ENCODE measurements at regions not wholly inside any gene's neighbourhood (a gene's known extent, or its start where the extent isn't known, plus 50 kb on each side); places are given as distances from the start of the nearest gene placed in this dataset.

DNA sequence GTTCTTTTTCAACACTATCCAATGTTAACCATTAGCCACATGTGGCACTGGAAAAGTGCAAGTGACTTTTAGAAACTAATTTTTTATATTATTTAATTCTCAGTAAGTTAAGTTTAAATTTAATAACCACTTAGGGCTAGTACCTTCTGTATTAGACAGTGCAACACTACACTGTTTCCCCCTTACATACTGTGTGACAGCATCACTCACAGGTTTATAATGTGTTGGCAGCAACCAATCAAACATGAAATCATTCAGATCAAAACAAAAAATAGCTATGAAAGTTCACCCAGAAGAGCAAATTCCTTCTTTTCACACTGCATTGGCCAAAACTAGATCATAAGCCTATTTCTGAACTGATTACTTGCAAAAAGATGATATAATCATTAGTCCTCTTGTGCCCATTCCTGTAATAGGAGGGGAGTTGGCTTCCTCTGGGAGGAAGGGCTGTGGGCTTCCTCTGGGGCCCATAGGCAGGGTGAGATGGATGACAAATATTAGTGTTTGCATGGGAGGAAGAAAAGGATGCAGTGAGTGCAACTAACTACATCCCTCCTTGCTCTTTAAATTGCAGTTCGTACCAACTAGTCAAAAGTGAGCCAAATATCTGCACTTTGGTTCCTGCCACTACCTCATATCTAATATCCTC, 708.1 kb upstream of the RGMB start:
- no peaks in the 10 kb centered on the region for H3K4me1 ChIP-seq (ENCODE audit: control insufficient read depth, insufficient read depth, low read length)
- H3K9ac ChIP-seq (ENCODE audit: low read depth, low read length), result no peak overlapping the region
- no peak overlapping the region for H3K27ac ChIP-seq (ENCODE audit: low read depth, low read length)
- no peaks in the 10 kb centered on the region for H3K27me3 ChIP-seq (ENCODE audit: control insufficient read depth, insufficient read depth, low read length)
- no peak overlapping the region for H3K4me3 ChIP-seq (ENCODE audit: low read depth, low read length)
- no peaks in the 10 kb centered on the region for H3K9me3 ChIP-seq (ENCODE audit: control insufficient read depth, insufficient read depth, low read length)
- H3K36me3 ChIP-seq (ENCODE audit: control insufficient read depth, insufficient read depth, low read length), result no peaks in the 10 kb centered on the region

GRCh38 chr5:98066910-98067309, 706.6 kb upstream of the RGMB start:
- Histone ChIP-seq H3K4me1 (ENCODE audit: control insufficient read depth, insufficient read depth, low read length) (no peaks in the 10 kb centered on the region), H3K4me3 (ENCODE audit: low read depth, low read length) (no peak overlapping the region), H3K9me3 (ENCODE audit: control insufficient read depth, insufficient read depth, low read length) (no peaks in the 10 kb centered on the region), H3K27ac (ENCODE audit: low read depth, low read length) (no peak overlapping the region), H3K9ac (ENCODE audit: low read depth, low read length) (no peak overlapping the region), H3K36me3 (ENCODE audit: control insufficient read depth, insufficient read depth, low read length) (no peaks in the 10 kb centered on the region), H3K27me3 (ENCODE audit: control insufficient read depth, insufficient read depth, low read length) (no peaks in the 10 kb centered on the region)

- Histone ChIP-seq H3K36me3 (ENCODE audit: control insufficient read depth, insufficient read depth, low read length) (no peaks in the 10 kb centered on the region), H3K27me3 (ENCODE audit: control insufficient read depth, insufficient read depth, low read length) (no peaks in the 10 kb centered on the region), H3K4me3 (ENCODE audit: low read depth, low read length) (no peak overlapping the region), H3K9ac (ENCODE audit: low read depth, low read length) (no peak overlapping the region), H3K27ac (ENCODE audit: low read depth, low read length) (no peak overlapping the region), H3K9me3 (ENCODE audit: control insufficient read depth, insufficient read depth, low read length) (no peaks in the 10 kb centered on the region), H3K4me1 (ENCODE audit: control insufficient read depth, insufficient read depth, low read length) (0 out of 2 replicates have a peak, but pooled peaks cover under 1% of the 10 kb centered on the region)
These were observed 703.5 kb upstream of the RGMB start for GRCh38 chr5:98069876-98070512.

DNA sequence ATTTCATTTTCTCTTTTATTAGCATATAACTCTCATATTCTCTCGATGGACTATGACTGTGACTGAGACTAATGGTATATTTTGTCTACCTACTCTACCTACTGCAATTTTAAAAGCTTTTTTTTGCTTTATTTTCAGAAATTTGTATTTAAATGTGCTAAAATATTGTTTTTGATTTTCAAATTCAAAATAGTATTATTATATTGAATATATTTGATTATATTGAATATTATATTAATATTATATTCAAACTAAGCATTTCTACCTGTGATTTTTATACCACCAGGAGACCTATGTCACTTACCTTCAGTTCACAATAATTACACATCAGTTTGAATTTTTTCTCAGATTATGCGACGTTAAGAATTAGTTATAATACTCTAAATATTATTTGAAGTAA, 700.5 kb upstream of the RGMB start:
- H3K4me1 ChIP-seq (ENCODE audit: control insufficient read depth, insufficient read depth, low read length), result 0 out of 2 replicates have a peak, but pooled peaks cover 6% of the 10 kb centered on the region
- no peak overlapping the region for H3K27ac ChIP-seq (ENCODE audit: low read depth, low read length)
- H3K9me3 ChIP-seq (ENCODE audit: control insufficient read depth, insufficient read depth, low read length), result no peaks in the 10 kb centered on the region
- H3K9ac ChIP-seq (ENCODE audit: low read depth, low read length), result no peak overlapping the region
- no peaks in the 10 kb centered on the region for H3K27me3 ChIP-seq (ENCODE audit: control insufficient read depth, insufficient read depth, low read length)
- no peaks in the 10 kb centered on the region for H3K36me3 ChIP-seq (ENCODE audit: control insufficient read depth, insufficient read depth, low read length)
- H3K4me3 ChIP-seq (ENCODE audit: low read depth, low read length), result no peak overlapping the region

- H3K27ac ChIP-seq (ENCODE audit: low read depth, low read length), result no peak overlapping the region
- no peaks in the 10 kb centered on the region for H3K9me3 ChIP-seq (ENCODE audit: control insufficient read depth, insufficient read depth, low read length)
- H3K9ac ChIP-seq (ENCODE audit: low read depth, low read length), result no peak overlapping the region
- no peaks in the 10 kb centered on the region for H3K36me3 ChIP-seq (ENCODE audit: control insufficient read depth, insufficient read depth, low read length)
- peaks cover 10% of the 10 kb centered on the region; the same call in 1 of the 2 replicates for H3K4me1 ChIP-seq (ENCODE audit: control insufficient read depth, insufficient read depth, low read length)
- no peak overlapping the region for H3K4me3 ChIP-seq (ENCODE audit: low read depth, low read length)
- no peaks in the 10 kb centered on the region for H3K27me3 ChIP-seq (ENCODE audit: control insufficient read depth, insufficient read depth, low read length)
These were observed 697.0 kb upstream of the RGMB start for GRCh38 chr5:98076501-98076900.

DNA sequence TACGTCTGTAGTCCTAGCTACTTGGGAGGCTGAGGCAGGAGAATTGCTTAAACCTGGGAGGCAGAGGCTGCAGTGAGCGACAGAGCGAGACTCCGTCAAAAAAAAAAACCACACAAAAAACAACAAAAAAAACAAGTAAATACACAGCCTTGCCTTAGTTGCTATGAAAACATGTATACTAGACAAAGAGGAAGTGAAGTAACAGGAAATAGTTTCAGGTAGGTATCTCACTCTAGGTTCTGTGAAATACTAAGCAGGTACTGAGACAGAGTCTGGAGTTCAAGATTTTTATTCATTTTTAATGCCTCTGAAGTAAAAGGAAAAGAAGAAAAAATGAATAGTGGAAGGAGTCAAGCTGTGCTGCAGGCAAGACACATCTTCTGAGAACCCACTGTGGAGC, 687.9 kb upstream of the RGMB start:
- H3K27me3 ChIP-seq (ENCODE audit: control insufficient read depth, insufficient read depth, low read length), result no peaks in the 10 kb centered on the region
- H3K4me1 ChIP-seq (ENCODE audit: control insufficient read depth, insufficient read depth, low read length), result no peaks in the 10 kb centered on the region
- no peak overlapping the region for H3K27ac ChIP-seq (ENCODE audit: low read depth, low read length)
- no peak overlapping the region for H3K4me3 ChIP-seq (ENCODE audit: low read depth, low read length)
- H3K36me3 ChIP-seq (ENCODE audit: control insufficient read depth, insufficient read depth, low read length), result no peaks in the 10 kb centered on the region
- H3K9me3 ChIP-seq (ENCODE audit: control insufficient read depth, insufficient read depth, low read length), result no peaks in the 10 kb centered on the region
- H3K9ac ChIP-seq (ENCODE audit: low read depth, low read length), result no peak overlapping the region

DNA sequence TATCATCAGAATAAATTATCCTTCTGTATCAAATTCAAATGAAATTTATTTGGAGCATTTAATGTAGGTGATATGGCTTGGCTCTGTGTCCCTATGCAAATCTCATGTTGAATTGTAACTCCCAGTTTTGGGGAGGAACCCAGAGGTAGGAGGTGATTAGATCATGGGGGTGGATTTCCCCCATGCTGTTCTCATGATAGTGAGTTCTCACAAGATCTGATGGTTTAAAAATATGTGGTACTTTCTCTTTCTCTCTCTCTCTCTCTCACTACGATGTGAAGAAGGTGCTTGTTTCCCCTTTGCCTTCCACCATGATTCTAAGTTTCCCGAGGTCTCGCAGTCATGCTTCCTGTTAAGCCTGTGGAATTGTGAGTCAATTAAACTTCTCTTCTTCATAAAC, 678.4 kb upstream of the RGMB start:
- no peaks in the 10 kb centered on the region for H3K9me3 ChIP-seq (ENCODE audit: control insufficient read depth, insufficient read depth, low read length)

GRCh38 chr5:98096155-98096554, 677.3 kb upstream of the RGMB start:
- H3K9ac ChIP-seq (ENCODE audit: low read depth, low read length), result no peak overlapping the region
- no peaks in the 10 kb centered on the region for H3K27me3 ChIP-seq (ENCODE audit: control insufficient read depth, insufficient read depth, low read length)
- H3K9me3 ChIP-seq (ENCODE audit: control insufficient read depth, insufficient read depth, low read length), result no peaks in the 10 kb centered on the region
- H3K27ac ChIP-seq (ENCODE audit: low read depth, low read length), result no peak overlapping the region
- no peaks in the 10 kb centered on the region for H3K36me3 ChIP-seq (ENCODE audit: control insufficient read depth, insufficient read depth, low read length)
- H3K4me1 ChIP-seq (ENCODE audit: control insufficient read depth, insufficient read depth, low read length), result peaks cover 10% of the 10 kb centered on the region; the same call in 1 of the 2 replicates
- H3K4me3 ChIP-seq (ENCODE audit: low read depth, low read length), result no peak overlapping the region

More for the DNA sequence above, 678.4 kb upstream of the RGMB start:
- no peak overlapping the region for H3K4me3 ChIP-seq (ENCODE audit: low read depth, low read length)
- H3K27me3 ChIP-seq (ENCODE audit: control insufficient read depth, insufficient read depth, low read length), result no peaks in the 10 kb centered on the region
- no peak overlapping the region for H3K9ac ChIP-seq (ENCODE audit: low read depth, low read length)
- H3K4me1 ChIP-seq (ENCODE audit: control insufficient read depth, insufficient read depth, low read length), result peaks cover 10% of the 10 kb centered on the region; the same call in 1 of the 2 replicates
- no peaks in the 10 kb centered on the region for H3K36me3 ChIP-seq (ENCODE audit: control insufficient read depth, insufficient read depth, low read length)
- no peak overlapping the region for H3K27ac ChIP-seq (ENCODE audit: low read depth, low read length)

DNA sequence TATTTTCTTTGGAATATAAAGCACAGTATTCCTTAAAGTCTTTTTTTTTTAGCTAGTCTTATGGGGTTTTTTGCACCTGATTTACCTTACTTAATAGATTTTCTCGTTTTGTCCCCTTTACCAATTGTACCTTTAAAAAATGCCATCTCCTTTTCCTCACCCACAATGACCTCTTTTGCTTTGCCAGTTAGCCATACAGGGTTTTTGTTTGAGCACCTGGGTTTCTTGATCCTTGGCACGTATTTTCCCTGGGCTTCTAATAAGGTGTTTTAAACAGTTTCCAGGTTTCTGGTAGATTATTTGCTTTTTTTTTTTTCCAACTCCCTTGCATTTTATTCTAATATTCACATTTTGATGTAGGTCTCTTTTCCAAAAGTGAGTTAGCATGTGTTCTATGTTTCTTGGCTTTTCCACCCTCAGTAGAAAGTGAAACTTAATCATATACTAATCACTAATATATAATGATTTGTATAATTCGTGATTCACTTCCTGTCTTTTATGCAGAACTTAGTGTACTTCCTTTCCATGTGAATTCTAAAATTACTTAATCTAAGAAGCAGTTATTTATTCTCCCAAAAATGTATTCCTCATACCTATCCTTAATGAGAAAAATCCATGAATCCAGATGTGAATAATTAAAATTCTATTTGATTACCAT, 673.9 kb upstream of the RGMB start:
- H3K9me3 ChIP-seq (ENCODE audit: control insufficient read depth, insufficient read depth, low read length), result no peaks in the 10 kb centered on the region
- no peak overlapping the region for H3K4me3 ChIP-seq (ENCODE audit: low read depth, low read length)
- no peaks in the 10 kb centered on the region for H3K27me3 ChIP-seq (ENCODE audit: control insufficient read depth, insufficient read depth, low read length)
- peaks cover 10% of the 10 kb centered on the region; the same call in 1 of the 2 replicates for H3K4me1 ChIP-seq (ENCODE audit: control insufficient read depth, insufficient read depth, low read length)
- no peak overlapping the region for H3K27ac ChIP-seq (ENCODE audit: low read depth, low read length)
- no peak overlapping the region for H3K9ac ChIP-seq (ENCODE audit: low read depth, low read length)
- no peaks in the 10 kb centered on the region for H3K36me3 ChIP-seq (ENCODE audit: control insufficient read depth, insufficient read depth, low read length)

DNA sequence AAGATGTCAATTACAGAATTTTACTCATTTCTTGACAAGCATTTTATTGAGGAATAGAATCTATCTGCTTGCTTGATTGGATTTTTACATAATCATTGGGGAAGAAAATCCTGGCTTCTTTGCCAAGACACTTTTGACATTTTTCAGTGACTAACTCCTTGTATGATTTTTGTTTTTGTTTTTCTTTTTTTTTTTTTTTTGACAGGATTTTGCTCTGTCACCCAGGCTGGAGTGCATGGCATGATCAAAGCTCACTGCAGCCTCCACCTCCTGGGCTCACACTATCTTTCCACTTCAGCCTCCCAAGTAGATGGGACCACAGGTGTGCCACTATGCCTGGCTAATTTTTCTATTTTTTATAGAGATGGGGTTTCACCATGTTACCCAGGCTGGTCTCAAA, 672.3 kb upstream of the RGMB start:
- Histone ChIP-seq H3K36me3 (ENCODE audit: control insufficient read depth, insufficient read depth, low read length) (no peaks in the 10 kb centered on the region), H3K27me3 (ENCODE audit: control insufficient read depth, insufficient read depth, low read length) (no peaks in the 10 kb centered on the region), H3K9ac (ENCODE audit: low read depth, low read length) (no peak overlapping the region), H3K4me1 (ENCODE audit: control insufficient read depth, insufficient read depth, low read length) (peaks cover 4% of the 10 kb centered on the region; the same call in 1 of the 2 replicates), H3K9me3 (ENCODE audit: control insufficient read depth, insufficient read depth, low read length) (no peaks in the 10 kb centered on the region), H3K4me3 (ENCODE audit: low read depth, low read length) (no peak overlapping the region), H3K27ac (ENCODE audit: low read depth, low read length) (no peak overlapping the region)

GRCh38 chr5:98102936-98103335, 670.5 kb upstream of the RGMB start:
- Histone ChIP-seq H3K4me1 (ENCODE audit: control insufficient read depth, insufficient read depth, low read length) (no peaks in the 10 kb centered on the region), H3K4me3 (ENCODE audit: low read depth, low read length) (no peak overlapping the region), H3K9ac (ENCODE audit: low read depth, low read length) (no peak overlapping the region), H3K9me3 (ENCODE audit: control insufficient read depth, insufficient read depth, low read length) (no peaks in the 10 kb centered on the region), H3K27ac (ENCODE audit: low read depth, low read length) (no peak overlapping the region), H3K36me3 (ENCODE audit: control insufficient read depth, insufficient read depth, low read length) (no peaks in the 10 kb centered on the region), H3K27me3 (ENCODE audit: control insufficient read depth, insufficient read depth, low read length) (no peaks in the 10 kb centered on the region)
